ENCODE measurements at regions not wholly inside any gene's neighbourhood (a gene's known extent, or its start where the extent isn't known, plus 50 kb on each side); places are given as distances from the start of the nearest gene placed in this dataset.
A peak's percentile ranks its signal among the peaks of the same experiment; 100 is the strongest.

- H3K9me3 ChIP-seq (ENCODE audit: low read depth, low read length, poor library complexity, severe bottlenecking): peaks cover 4% of the 10 kb centered on the region
- H3K27ac ChIP-seq (ENCODE audit: low read depth, low read length, poor library complexity, severe bottlenecking): no peak overlapping the region
- ChIA-PET POLR2A (ENCODE audit: low non-redundant PET) (no interaction called here), CTCF (no interaction called here)
- H3K4me3 ChIP-seq (ENCODE audit: low read depth, low read length, poor library complexity, severe bottlenecking): no peak overlapping the region
- BruUV-seq (replicated peaks): no TSS peak
- H3K36me3 ChIP-seq (ENCODE audit: insufficient read depth, low read length, poor library complexity, severe bottlenecking): no peaks in the 10 kb centered on the region
- intact Hi-C loops (cut with micrococcal nuclease; ENCODE audit: unreplicated experiment): no loop called here
- no peak for TF ChIP-seq CTCF (conservative IDR thresholded peaks at IDR 0.05; ENCODE audit: low read depth, low read length)
- no peak for TF ChIP-seq EZH2 (IDR thresholded peaks at IDR 0.05; ENCODE audit: borderline replicate concordance, low read depth, low read length, poor library complexity, severe bottlenecking)
- no peak for DNase-seq (ENCODE audit: low spot score)
- no peaks in the 10 kb centered on the region for H3K4me1 ChIP-seq (ENCODE audit: insufficient read depth, low read length, poor library complexity, severe bottlenecking)
- no peaks in the 10 kb centered on the region for H3K27me3 ChIP-seq (replicated peaks; ENCODE audit: insufficient read depth, low read depth, low read length, poor library complexity)
Measured at GRCh38 chrX:109283870-109284269, 198.0 kb downstream of the GUCY2F start.

GRCh38 chrX:109281483-109282275 is 200.2 kb downstream of the GUCY2F start:
- Histone ChIP-seq H3K9me3 (ENCODE audit: low read depth, low read length, poor library complexity, severe bottlenecking) (no peaks in the 10 kb centered on the region), H3K4me3 (ENCODE audit: low read depth, low read length, poor library complexity, severe bottlenecking) (no peak overlapping the region), H3K36me3 (ENCODE audit: insufficient read depth, low read length, poor library complexity, severe bottlenecking) (no peaks in the 10 kb centered on the region), H3K4me1 (ENCODE audit: insufficient read depth, low read length, poor library complexity, severe bottlenecking) (no peaks in the 10 kb centered on the region), H3K27me3 (replicated peaks; ENCODE audit: insufficient read depth, low read depth, low read length, poor library complexity) (no peaks in the 10 kb centered on the region), H3K27ac (ENCODE audit: low read depth, low read length, poor library complexity, severe bottlenecking) (no peak overlapping the region)
- TF ChIP-seq CTCF (conservative IDR thresholded peaks at IDR 0.05; ENCODE audit: low read depth, low read length) (no peak), EZH2 (IDR thresholded peaks at IDR 0.05; ENCODE audit: borderline replicate concordance, low read depth, low read length, poor library complexity, severe bottlenecking) (no peak)
- ChIA-PET POLR2A (ENCODE audit: low non-redundant PET) (no interaction called here), CTCF (no interaction called here)
- DNase-seq (ENCODE audit: low spot score): peak; percentile 38
- no TSS peak for BruUV-seq (replicated peaks)
- intact Hi-C loops (cut with micrococcal nuclease; ENCODE audit: unreplicated experiment): no loop called here

- ChIA-PET CTCF (no interaction called here), POLR2A (ENCODE audit: low non-redundant PET) (no interaction called here)
- no TSS peak for BruUV-seq (replicated peaks)
- no peaks in the 10 kb centered on the region for H3K36me3 ChIP-seq (ENCODE audit: insufficient read depth, low read length, poor library complexity, severe bottlenecking)
- no peak for TF ChIP-seq EZH2 (IDR thresholded peaks at IDR 0.05; ENCODE audit: borderline replicate concordance, low read depth, low read length, poor library complexity, severe bottlenecking)
- no peak overlapping the region for H3K27ac ChIP-seq (ENCODE audit: low read depth, low read length, poor library complexity, severe bottlenecking)
- no peaks in the 10 kb centered on the region for H3K27me3 ChIP-seq (replicated peaks; ENCODE audit: insufficient read depth, low read depth, low read length, poor library complexity)
- H3K4me3 ChIP-seq (ENCODE audit: low read depth, low read length, poor library complexity, severe bottlenecking): no peak overlapping the region
- intact Hi-C loops (cut with micrococcal nuclease; ENCODE audit: unreplicated experiment): no loop called here
- no peaks in the 10 kb centered on the region for H3K9me3 ChIP-seq (ENCODE audit: low read depth, low read length, poor library complexity, severe bottlenecking)
- no peak for DNase-seq (ENCODE audit: low spot score)
- H3K4me1 ChIP-seq (ENCODE audit: insufficient read depth, low read length, poor library complexity, severe bottlenecking): no peaks in the 10 kb centered on the region
Measured at GRCh38 chrX:109274806-109275205, 207.1 kb downstream of the GUCY2F start.
